ENCODE measurements at regions not wholly inside any gene's neighbourhood (a gene's known extent, or its start where the extent isn't known, plus 50 kb on each side); places are given as distances from the start of the nearest gene placed in this dataset.

GRCh38 chr9:7388755-7389154 lies 410.8 kb downstream of the DMAC1 start:
- no peak for DNase-seq

- no peak for DNase-seq
Observed at GRCh38 chr9:7387840-7388239, 411.7 kb downstream of the DMAC1 start.

- DNase-seq = no peak
Observed at GRCh38 chr9:7382304-7382703, 417.3 kb downstream of the DMAC1 start.

- DNase-seq = no peak
Observed at GRCh38 chr9:7377489-7377888, 422.1 kb downstream of the DMAC1 start.

GRCh38 chr9:7376833-7377232 lies 422.7 kb downstream of the DMAC1 start:
- no peak for DNase-seq

- no peak for DNase-seq
Observed at GRCh38 chr9:7376213-7376612, 423.4 kb downstream of the DMAC1 start.

- no peak for DNase-seq
Observed at GRCh38 chr9:7375013-7375511, 424.5 kb downstream of the DMAC1 start.

GRCh38 chr9:7370988-7371387 lies 428.6 kb downstream of the DMAC1 start:
- no peak for DNase-seq

GRCh38 chr9:7370381-7370780 lies 429.2 kb downstream of the DMAC1 start:
- no peak for DNase-seq

GRCh38 chr9:7369384-7369821 lies 430.2 kb downstream of the DMAC1 start:
- no peak for DNase-seq

GRCh38 chr9:7368410-7369292 lies 430.9 kb downstream of the DMAC1 start:
- DNase-seq = no peak

- DNase-seq = no peak
Observed at GRCh38 chr9:7367726-7368125, 431.9 kb downstream of the DMAC1 start.

GRCh38 chr9:7366121-7366520 lies 433.5 kb downstream of the DMAC1 start:
- DNase-seq = no peak

GRCh38 chr9:7363777-7364477 lies 435.7 kb downstream of the DMAC1 start:
- DNase-seq = no peak

- DNase-seq = no peak
Observed at GRCh38 chr9:7360513-7360912, 439.1 kb downstream of the DMAC1 start.

- DNase-seq = no peak
Observed at GRCh38 chr9:7358876-7359275, 440.7 kb downstream of the DMAC1 start.

GRCh38 chr9:7354704-7355103 lies 444.9 kb downstream of the DMAC1 start:
- DNase-seq = no peak

- DNase-seq = no peak
Observed at GRCh38 chr9:7348692-7349091, 450.9 kb downstream of the DMAC1 start.

- DNase-seq = no peak
Observed at GRCh38 chr9:7347556-7347955, 452.0 kb downstream of the DMAC1 start.

GRCh38 chr9:7346144-7346543 lies 453.4 kb downstream of the DMAC1 start:
- no peak for DNase-seq

- DNase-seq = no peak
Observed at GRCh38 chr9:7342736-7343135, 456.8 kb downstream of the DMAC1 start.

GRCh38 chr9:7342229-7342628 lies 457.3 kb downstream of the DMAC1 start:
- peak; percentile 9 for DNase-seq

GRCh38 chr9:7341571-7341970 lies 458.0 kb downstream of the DMAC1 start:
- no peak for DNase-seq

- no peak for DNase-seq
Observed at GRCh38 chr9:7340451-7340850, 459.1 kb downstream of the DMAC1 start.

Data from RPMI8226 (cell line).